SH-SY5Y (cell line): ENCODE measurements at regions not wholly inside any gene's neighbourhood (a gene's known extent, or its start where the extent isn't known, plus 50 kb on each side); places are given as distances from the start of the nearest gene placed in this dataset.

Experiments
- GATA2 ChIP-seq: IDR thresholded peaks from 2 replicates; pipeline ENCODE4 v1.6.1; 2011; ENCODE audit warnings: mild to moderate bottlenecking, low read depth, low read length
- GATA3 ChIP-seq: IDR thresholded peaks from 2 replicates; pipeline ENCODE4 v1.6.1; 2011; ENCODE audit warnings: low read depth, mild to moderate bottlenecking, low read length, moderate library complexity

GRCh38 chr14:48349689-48350088, 674.3 kb upstream of the MDGA2 start:
- TF ChIP-seq GATA3 (no peak), GATA2 (no peak)
